HUDEP-2 (cell line): ENCODE measurements at regions not wholly inside any gene's neighbourhood (a gene's known extent, or its start where the extent isn't known, plus 50 kb on each side); places are given as distances from the start of the nearest gene placed in this dataset.
"Not testable (repeated sequence)": the region's sequence is repeated elsewhere in the genome, so short reads cannot be mapped to it uniquely, and the experiment has no call there.

Experiments used
- DNase-seq, 76 experiments: peaks; one replicate each; lab custom pipeline; 2025; ENCODE audit not compliant: unreplicated experiment in 76 of 76; lab: John Stamatoyannopoulos, UW

DNA sequence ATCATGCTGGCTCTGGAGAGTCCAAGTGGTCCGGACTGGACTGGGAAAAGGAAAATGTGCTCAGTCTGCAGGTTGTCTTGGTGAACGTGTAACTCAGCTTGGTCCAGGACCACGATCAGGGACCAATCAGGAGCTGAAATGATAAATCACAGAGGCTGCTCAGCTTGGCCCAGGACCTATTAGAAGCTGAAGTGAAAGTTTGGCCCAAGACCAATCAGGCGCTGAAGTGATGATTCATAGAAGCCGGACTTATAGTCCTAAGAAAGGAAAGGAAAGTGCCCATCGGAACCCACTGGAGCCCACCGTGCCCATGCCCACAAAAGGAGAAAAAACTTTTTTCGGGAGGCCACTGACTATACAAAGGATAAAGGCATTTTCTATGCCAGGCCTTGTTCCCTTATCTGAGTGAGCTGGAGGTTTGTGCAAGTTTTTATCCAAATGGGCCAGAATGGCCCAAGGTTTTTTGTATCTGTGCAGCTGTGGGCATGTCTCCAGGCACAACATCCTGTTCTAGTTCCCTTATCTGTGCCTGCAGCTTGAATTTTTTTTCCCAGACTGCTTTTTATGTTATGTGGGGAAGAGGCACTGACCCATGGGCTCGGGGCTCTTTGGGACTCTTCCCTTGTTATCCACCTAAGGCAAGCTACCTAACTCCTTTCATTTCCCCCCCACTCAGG lies 194.4 kb downstream of the FAM133A start:
- DNase-seq: no peak

DNA sequence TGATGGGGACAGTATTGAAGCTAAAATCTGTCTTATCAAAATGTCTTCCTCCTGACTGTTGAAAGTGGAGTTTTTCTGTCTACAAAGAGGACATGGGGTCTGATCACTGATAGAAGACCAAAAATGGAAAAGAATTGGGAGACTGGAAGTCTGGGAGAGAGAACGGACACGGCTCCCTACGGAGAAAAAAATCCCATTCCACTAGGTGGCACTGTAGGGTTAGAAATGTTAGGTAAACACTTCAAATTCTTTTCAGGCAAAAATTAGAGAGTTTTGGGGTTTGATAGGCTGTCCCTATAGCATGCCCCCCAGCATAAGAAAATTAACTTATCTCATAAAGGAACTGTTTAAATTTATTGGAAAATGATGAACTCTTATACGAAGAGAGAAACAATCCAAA lies 200.5 kb downstream of the FAM133A start:
- peak in 3 of 76 experiments; percentile 0 to 16 (median 2) for DNase-seq

- no peak for DNase-seq
These were observed 201.7 kb downstream of the FAM133A start for GRCh38 chrX:93875621-93876282.

GRCh38 chrX:93921041-93921440 lies 247.0 kb downstream of the FAM133A start:
- DNase-seq: not testable (repeated sequence)

DNA sequence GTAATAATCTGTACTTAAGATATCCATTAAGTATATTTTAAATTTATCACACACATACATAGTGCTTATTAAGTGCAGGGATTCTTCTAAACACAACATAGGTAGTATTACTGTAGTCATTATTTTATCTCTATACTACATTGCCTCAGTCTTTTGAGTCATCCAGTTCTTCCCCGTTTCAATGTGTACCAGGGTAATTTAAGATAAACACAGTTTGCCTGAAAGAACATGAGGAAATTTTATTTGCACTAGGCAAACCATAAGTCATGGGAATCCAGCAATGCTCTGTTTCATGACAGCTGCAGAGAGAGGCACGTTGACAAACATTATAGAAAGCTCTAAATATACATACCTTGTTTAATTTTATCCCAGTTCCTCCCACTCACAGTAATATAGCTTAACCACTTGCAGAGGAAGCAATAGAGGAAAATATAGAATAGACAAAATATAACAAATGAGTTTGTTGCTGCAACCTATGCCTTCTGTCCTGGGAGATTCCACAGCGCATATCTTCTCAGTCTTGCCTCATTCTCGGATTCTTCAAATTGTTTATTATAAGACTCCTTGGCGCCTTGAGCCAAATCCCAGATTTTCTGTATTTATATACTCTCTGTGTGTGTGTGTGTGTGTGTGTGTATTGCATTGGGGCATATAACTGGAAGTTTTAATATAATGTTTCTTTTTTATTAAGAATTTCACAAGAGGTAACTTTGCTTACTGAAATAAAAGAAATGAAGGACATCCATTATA lies 258.6 kb downstream of the FAM133A start:
- no peak for DNase-seq

- DNase-seq: no peak
These were observed 303.6 kb downstream of the FAM133A start for GRCh38 chrX:93977641-93978040.

DNA sequence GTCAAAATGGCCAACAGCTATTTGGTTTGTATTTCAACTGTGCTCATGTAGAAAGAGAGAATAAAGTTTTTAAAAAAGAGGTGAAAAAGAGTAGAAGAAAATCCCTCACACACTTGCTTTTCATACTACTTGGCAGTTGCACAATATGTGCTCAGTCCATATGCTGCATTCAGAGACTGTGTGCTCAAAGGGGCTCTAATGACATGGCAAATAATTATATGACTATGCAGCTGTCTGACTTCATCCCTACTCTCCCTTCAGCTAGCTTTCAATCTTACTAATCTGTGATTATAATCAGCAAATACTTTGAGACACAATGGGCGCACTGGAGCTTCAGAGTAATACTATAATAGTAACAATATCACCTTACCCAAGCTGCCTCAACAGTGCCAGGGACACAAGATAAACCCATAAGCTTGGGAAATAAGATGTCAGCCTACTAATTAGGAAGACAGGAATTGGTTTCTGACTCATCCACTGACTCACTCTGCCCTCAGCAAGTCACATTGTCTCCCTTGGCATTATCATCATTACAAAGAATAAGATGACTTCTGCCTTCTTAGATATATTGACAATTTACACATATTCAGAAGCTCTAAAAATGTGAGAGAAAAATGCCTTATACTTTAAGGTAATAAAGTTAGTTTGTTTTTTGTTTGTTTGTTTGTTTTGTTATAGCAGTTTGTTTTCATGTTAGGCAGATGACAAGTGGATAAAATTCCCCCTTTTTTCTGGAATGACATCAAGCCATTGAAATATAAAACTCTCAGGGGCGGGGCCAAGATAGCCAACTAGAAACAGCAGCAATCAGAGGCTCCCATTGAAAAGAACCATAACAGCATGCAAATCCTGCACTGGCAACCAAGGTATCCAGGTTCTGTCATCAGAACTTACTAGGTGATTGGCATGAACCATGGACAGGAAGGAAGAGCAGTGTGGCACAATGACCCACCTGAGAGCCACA lies 311.6 kb downstream of the FAM133A start:
- no peak for DNase-seq
